ENCODE measurements at regions not wholly inside any gene's neighbourhood (a gene's known extent, or its start where the extent isn't known, plus 50 kb on each side); places are given as distances from the start of the nearest gene placed in this dataset.

- DNase-seq, result no peak
Observed at GRCh38 chr5:158433634-158434033, 574.7 kb upstream of the CLINT1 start.

GRCh38 chr5:158431369-158432029 is 572.6 kb upstream of the CLINT1 start:
- DNase-seq, result no peak

- DNase-seq, result no peak
Observed at GRCh38 chr5:158430798-158431167, 571.8 kb upstream of the CLINT1 start.

GRCh38 chr5:158430166-158430797 is 571.3 kb upstream of the CLINT1 start:
- no peak for DNase-seq

GRCh38 chr5:158429564-158429963 is 570.6 kb upstream of the CLINT1 start:
- no peak for DNase-seq

- DNase-seq, result no peak
Observed at GRCh38 chr5:158423623-158424200, 564.8 kb upstream of the CLINT1 start.

GRCh38 chr5:158422653-158423515 is 563.9 kb upstream of the CLINT1 start:
- no peak for DNase-seq

GRCh38 chr5:158421319-158421718 is 562.4 kb upstream of the CLINT1 start:
- DNase-seq, result no peak

- DNase-seq, result no peak
Observed at GRCh38 chr5:158419186-158419585, 560.2 kb upstream of the CLINT1 start.

- no peak for DNase-seq
Observed at GRCh38 chr5:158414780-158415179, 555.8 kb upstream of the CLINT1 start.

GRCh38 chr5:158414333-158414762 is 555.4 kb upstream of the CLINT1 start:
- DNase-seq, result no peak

GRCh38 chr5:158413122-158413680 is 554.3 kb upstream of the CLINT1 start:
- DNase-seq, result no peak

- no peak for DNase-seq
Observed at GRCh38 chr5:158410976-158411375, 552.0 kb upstream of the CLINT1 start.

GRCh38 chr5:158409507-158409906 is 550.6 kb upstream of the CLINT1 start:
- DNase-seq, result no peak

GRCh38 chr5:158407824-158408195 is 548.9 kb upstream of the CLINT1 start:
- no peak for DNase-seq

- no peak for DNase-seq
Observed at GRCh38 chr5:158406884-158407823, 548.2 kb upstream of the CLINT1 start.

- no peak for DNase-seq
Observed at GRCh38 chr5:158398360-158399201, 539.6 kb upstream of the CLINT1 start.

GRCh38 chr5:158397278-158397677 is 538.3 kb upstream of the CLINT1 start:
- DNase-seq, result no peak

GRCh38 chr5:158394102-158394501 is 535.2 kb upstream of the CLINT1 start:
- no peak for DNase-seq

GRCh38 chr5:158393457-158393856 is 534.5 kb upstream of the CLINT1 start:
- no peak for DNase-seq

- no peak for DNase-seq
Observed at GRCh38 chr5:158392753-158393152, 533.8 kb upstream of the CLINT1 start.
